B cell (primary cell): ENCODE measurements at regions not wholly inside any gene's neighbourhood (a gene's known extent, or its start where the extent isn't known, plus 50 kb on each side); places are given as distances from the start of the nearest gene placed in this dataset.

Source experiments
- ATAC-seq: fragments of 200-7000 bp; cut with Tn5 transposase; one replicate; pipeline ENCODE4 v1.10.0; 2021; ENCODE audit warnings: low read depth, mild to moderate bottlenecking, moderate number of reproducible peaks, moderate library complexity
- CTCF ChIA-PET: fragments of 350-600 bp; sonication (Branson Sonifier 250); formaldehyde crosslinking; loops from one replicate; lab custom pipeline; 2021; ENCODE audit warnings: antibody characterized with exemption, inconsistent platforms; lab: Charles Lee
- POLR2A ChIA-PET: fragments of 350-600 bp; sonication (Branson Sonifier 250); formaldehyde crosslinking; loops from one replicate; lab custom pipeline; 2021; ENCODE audit warnings: antibody characterized with exemption; lab: Charles Lee
- DNase-seq: peaks from one replicate; pipeline ENCODE4 v3.0.0; 2013
- H2AFZ ChIP-seq: 2 replicates; pipeline ENCODE4 v1.6.1; 2012; ENCODE audit warnings: mild to moderate bottlenecking, low read depth, low read length; ENCODE audit not compliant: insufficient read depth, poor library complexity, severe bottlenecking
- H3K27ac ChIP-seq, 2 donors: 1 replicate in 1 of 2; 2 replicates in 1 of 2; pipeline ENCODE4 v1.5.1; 2012 to 2013; ENCODE audit warnings: low read length in 2 of 2, mild to moderate bottlenecking in 2 of 2, moderate library complexity in 1 of 2
- H3K27me3 ChIP-seq, 4 experiments: fragments of 200-600 bp in 1 of 4; sonication (generic) in 1 of 4; replicated peaks in 1 of 4; 1 replicate in 2 of 4; 2 replicates in 2 of 4; pipeline versions ENCODE4 v1.6.1 to v1.7.0; 2013 to 2016; ENCODE audit warnings: low read length in 3 of 4, mild to moderate bottlenecking in 2 of 4, mixed read lengths in 1 of 4, moderate library complexity in 1 of 4; ENCODE audit not compliant: insufficient read depth in 4 of 4, control insufficient read depth in 3 of 4; ENCODE audit errors: control extremely low read depth in 1 of 4
- H3K36me3 ChIP-seq, 2 experiments: replicated peaks in 1 of 2; 1 replicate in 1 of 2; 2 replicates in 1 of 2; pipeline versions ENCODE4 v1.6.1 to v1.7.1; 2013; ENCODE audit warnings: low read length in 1 of 2; ENCODE audit not compliant: insufficient read depth in 2 of 2, control insufficient read depth in 1 of 2; ENCODE audit errors: control extremely low read depth in 1 of 2, extremely low read depth in 1 of 2
- H3K4me1 ChIP-seq, 2 donors: fragments of 200-600 bp in 1 of 2; sonication (generic) in 1 of 2; 1 replicate in 1 of 2; 2 replicates in 1 of 2; pipeline versions ENCODE4 v1.5.1 to v1.6.1; 2013 to 2017; ENCODE audit warnings: low read length in 2 of 2; ENCODE audit not compliant: control insufficient read depth in 2 of 2, insufficient read depth in 2 of 2
- H3K4me2 ChIP-seq: replicated peaks from 2 replicates; pipeline ENCODE3; 2012; ENCODE audit warnings: mild to moderate bottlenecking, low read depth, low read length; ENCODE audit not compliant: poor library complexity, severe bottlenecking
- H3K4me3 ChIP-seq, 5 experiments: fragments of 200-600 bp in 1 of 5; sonication (generic) in 1 of 5; 1 replicate in 3 of 5; 2 replicates in 2 of 5; pipeline versions ENCODE4 v1.5.1 to v1.7.0; 2011 to 2016; ENCODE audit warnings: low read length in 4 of 5, mild to moderate bottlenecking in 4 of 5, low read depth in 2 of 5, control low read depth in 1 of 5, moderate library complexity in 1 of 5; ENCODE audit not compliant: insufficient read depth in 1 of 5; ENCODE audit errors: control extremely low read depth in 1 of 5, extremely low read depth in 1 of 5
- H3K79me2 ChIP-seq: fragments of 200-600 bp; sonication (generic); one replicate; pipeline ENCODE4 v1.6.0; 2016; ENCODE audit warnings: low read length; ENCODE audit not compliant: control insufficient read depth, insufficient read depth
- H3K9ac ChIP-seq: fragments of 200-600 bp; sonication (generic); 2 replicates; pipeline ENCODE4 v1.6.1; 2017; ENCODE audit warnings: mild to moderate bottlenecking, low read length, moderate library complexity
- H3K9me3 ChIP-seq, 3 donors: one replicate each; pipeline versions ENCODE4 v1.6.1 to v1.7.1; 2013; ENCODE audit warnings: low read length in 2 of 3; ENCODE audit not compliant: control insufficient read depth in 2 of 3, insufficient read depth in 1 of 3; ENCODE audit errors: control extremely low read depth in 1 of 3
- H4K20me1 ChIP-seq: 2 replicates; pipeline ENCODE4 v1.6.0; 2012; ENCODE audit warnings: mild to moderate bottlenecking, low read length; ENCODE audit not compliant: insufficient read depth, control insufficient read depth, poor library complexity, severe bottlenecking
- H3K27ac Mint-ChIP-seq: one replicate; pipeline ENCODE4 v1.8.0; 2021; ENCODE audit warnings: mixed read lengths
- H3K27me3 Mint-ChIP-seq: one replicate; pipeline ENCODE4 v1.8.0; 2021; ENCODE audit warnings: mixed read lengths
- H3K4me1 Mint-ChIP-seq: one replicate; pipeline ENCODE4 v1.8.0; 2021; ENCODE audit warnings: mixed read lengths
- H3K4me3 Mint-ChIP-seq: one replicate; pipeline ENCODE4 v1.8.0; 2021; ENCODE audit warnings: mixed read lengths
- H3K9me3 Mint-ChIP-seq: one replicate; pipeline ENCODE4 v1.8.0; 2022; ENCODE audit warnings: mixed read lengths; ENCODE audit not compliant: insufficient read depth
- CTCF ChIP-seq: fragments of 200-600 bp; IDR thresholded peaks from one replicate; pipeline ENCODE4 v1.8.0; 2022; ENCODE audit warnings: antibody characterized with exemption, mild to moderate bottlenecking
- EZH2 ChIP-seq: IDR thresholded peaks from 2 replicates; pipeline ENCODE4 v1.6.1; 2012; ENCODE audit warnings: borderline replicate concordance, low read depth, mild to moderate bottlenecking, moderate library complexity, low read length; ENCODE audit not compliant: insufficient read depth, poor library complexity, severe bottlenecking
- WGBS: methylation state at CpG from one replicate; pipeline ENCODE4 v1.1.5; 2013; ENCODE audit warnings: missing lambda C conversion rate; ENCODE audit not compliant: insufficient coverage; 5-methylcytosine and 5-hydroxymethylcytosine counted together
- intact Hi-C: fragments of 100-400 bp; cut with micrococcal nuclease; formaldehyde crosslinking; loops from one replicate; pipeline ENCODE4 v1.10.0; 2022

- Histone ChIP-seq H3K79me2 (no peaks in the 10 kb centered on the region), H4K20me1 (no peaks in the 10 kb centered on the region), H2AFZ (no peak overlapping the region), H3K27ac (no peak overlapping the region), H3K4me3 (no peak overlapping the region), H3K9me3 (peaks cover 0 to 3% (median 0%) of the 10 kb centered on the region in 3 donors), H3K9ac (no peak overlapping the region), H3K4me2 (no peak overlapping the region), H3K36me3 (no peaks in the 10 kb centered on the region), H3K27me3 (no peaks in the 10 kb centered on the region), H3K4me1 (no peaks in the 10 kb centered on the region)
- ChIA-PET POLR2A (no interaction called here), CTCF (no interaction called here)
- intact Hi-C loops: no loop called here
- TF ChIP-seq EZH2 (no peak), CTCF (no peak)
- WGBS: 86% methylated on average over 1 of the region's 1 CpG
- ATAC-seq (no peak), DNase-seq (no peak)
- H3K4me3 Mint-ChIP-seq: no peak overlapping the region
- peaks cover 13% of the 10 kb centered on the region for H3K27me3 Mint-ChIP-seq
- no peaks in the 10 kb centered on the region for H3K4me1 Mint-ChIP-seq
- no peak overlapping the region for H3K27ac Mint-ChIP-seq
- no peaks in the 10 kb centered on the region for H3K9me3 Mint-ChIP-seq
Observed at GRCh38 chr6:133814238-133814637, 74.7 kb upstream of the TCF21 start.

GRCh38 chr6:133814797-133815196 lies 74.1 kb upstream of the TCF21 start:
- Histone ChIP-seq H3K27me3 (no peaks in the 10 kb centered on the region), H2AFZ (no peak overlapping the region), H3K4me2 (no peak overlapping the region), H3K9me3 (peaks cover 0 to 3% (median 0%) of the 10 kb centered on the region in 3 donors), H3K79me2 (no peaks in the 10 kb centered on the region), H3K36me3 (no peaks in the 10 kb centered on the region), H3K4me3 (no peak overlapping the region), H3K4me1 (no peaks in the 10 kb centered on the region), H4K20me1 (no peaks in the 10 kb centered on the region), H3K27ac (no peak overlapping the region), H3K9ac (no peak overlapping the region)
- Mint-ChIP-seq H3K4me1 (no peaks in the 10 kb centered on the region), H3K9me3 (no peaks in the 10 kb centered on the region), H3K4me3 (no peak overlapping the region), H3K27me3 (peaks cover 12% of the 10 kb centered on the region), H3K27ac (no peak overlapping the region)
- ChIA-PET POLR2A (no interaction called here), CTCF (no interaction called here)
- intact Hi-C loops: no loop called here
- ATAC-seq (no peak), DNase-seq (no peak)
- TF ChIP-seq EZH2 (no peak), CTCF (no peak)
- no CpG with 5 or more reads among the region's 1 CpG for WGBS
